ENCODE measurements at regions not wholly inside any gene's neighbourhood (a gene's known extent, or its start where the extent isn't known, plus 50 kb on each side); places are given as distances from the start of the nearest gene placed in this dataset.

DNA sequence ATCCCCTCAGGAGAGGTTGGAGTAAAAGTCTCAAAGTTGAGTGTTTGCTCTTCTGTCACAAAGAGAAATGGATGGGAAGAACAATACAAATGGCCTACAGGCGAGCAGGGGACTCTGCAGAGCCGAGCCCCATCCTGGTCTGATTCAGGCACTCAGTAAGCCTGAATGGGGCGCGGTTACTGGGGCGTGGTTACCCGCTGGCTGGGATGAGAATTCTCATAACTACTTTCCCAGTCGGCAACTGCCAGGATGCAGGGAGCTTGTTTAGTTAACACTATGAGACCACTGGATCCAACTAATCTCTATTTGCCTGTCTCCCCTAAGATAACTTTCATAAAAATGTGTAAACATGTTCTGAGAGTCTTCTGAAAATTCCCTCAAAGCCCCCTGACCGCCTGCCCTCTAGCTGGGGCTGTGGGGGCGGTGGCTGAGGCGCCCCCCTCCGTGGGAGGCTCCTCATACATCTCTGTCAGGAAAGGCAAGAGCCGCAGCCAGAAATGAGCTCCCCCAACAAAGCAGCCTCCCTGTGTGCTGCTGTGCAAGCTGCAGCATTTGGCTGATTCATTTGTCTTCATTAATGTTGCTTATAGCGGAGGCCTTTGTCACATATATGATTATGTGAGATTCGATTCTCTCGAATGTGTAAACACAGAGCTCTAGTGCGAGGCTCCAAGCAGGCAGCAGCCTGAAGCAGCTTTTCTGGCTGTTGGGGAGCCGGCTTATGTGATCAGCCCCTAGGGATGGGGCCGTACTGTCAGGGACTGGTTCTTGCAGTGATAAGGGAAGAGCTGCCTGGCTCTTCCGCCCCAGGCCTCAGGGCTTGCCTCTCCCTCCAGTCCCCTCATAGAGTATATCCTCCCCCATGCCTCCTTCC, 126.1 kb upstream of the ARHGAP5 start (continued):
- no peak for TF ChIP-seq ZNF521 (tag by site-specific recombination; IDR thresholded peaks at IDR 0.05)
- peak; percentile 7; the same call in 1 of the 2 replicates for TF ChIP-seq ZBTB20 (tag by site-specific recombination; IDR thresholded peaks at IDR 0.05)
- TF ChIP-seq ZBTB21 (tag by site-specific recombination; IDR thresholded peaks at IDR 0.05) = no peak
- no peak for TF ChIP-seq TRIM28 (IDR thresholded peaks at IDR 0.05; ENCODE audit: borderline replicate concordance, low read length)
- no peak for TF ChIP-seq ZNF214 (tag by site-specific recombination; IDR thresholded peaks at IDR 0.05; ENCODE audit: borderline replicate concordance)
- peak; percentile 83 for TF ChIP-seq ZBTB17 (tag by site-specific recombination; IDR thresholded peaks at IDR 0.05)
- TF ChIP-seq ZNF335 (tag by site-specific recombination; conservative IDR thresholded peaks at IDR 0.05) = peak; percentile 79
- no peak for TF ChIP-seq ZNF548 (tag by site-specific recombination; IDR thresholded peaks at IDR 0.05)
- TF ChIP-seq ZNF341 (tag by site-specific recombination; IDR thresholded peaks at IDR 0.05; ENCODE audit: low read depth) = peak; percentile 93
- TF ChIP-seq EGR2 (tag by site-specific recombination; IDR thresholded peaks at IDR 0.05; ENCODE audit: low read depth) = 0 out of 2 replicates have a peak, but pooled peaks have one; percentile 39
- TF ChIP-seq, protein P1, sequence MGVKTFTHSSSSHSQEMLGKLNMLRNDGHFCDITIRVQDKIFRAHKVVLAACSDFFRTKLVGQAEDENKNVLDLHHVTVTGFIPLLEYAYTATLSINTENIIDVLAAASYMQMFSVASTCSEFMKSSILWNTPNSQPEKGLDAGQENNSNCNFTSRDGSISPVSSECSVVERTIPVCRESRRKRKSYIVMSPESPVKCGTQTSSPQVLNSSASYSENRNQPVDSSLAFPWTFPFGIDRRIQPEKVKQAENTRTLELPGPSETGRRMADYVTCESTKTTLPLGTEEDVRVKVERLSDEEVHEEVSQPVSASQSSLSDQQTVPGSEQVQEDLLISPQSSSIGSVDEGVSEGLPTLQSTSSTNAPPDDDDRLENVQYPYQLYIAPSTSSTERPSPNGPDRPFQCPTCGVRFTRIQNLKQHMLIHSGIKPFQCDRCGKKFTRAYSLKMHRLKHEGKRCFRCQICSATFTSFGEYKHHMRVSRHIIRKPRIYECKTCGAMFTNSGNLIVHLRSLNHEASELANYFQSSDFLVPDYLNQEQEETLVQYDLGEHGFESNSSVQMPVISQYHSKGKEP (tag by site-specific recombination; IDR thresholded peaks at IDR 0.05) = no peak
- no peak for TF ChIP-seq ZNF404 (tag by site-specific recombination; IDR thresholded peaks at IDR 0.05)
- TF ChIP-seq ZNF202 (tag by site-specific recombination; IDR thresholded peaks at IDR 0.05; ENCODE audit: borderline replicate concordance) = no peak
- TF ChIP-seq, protein P2, sequence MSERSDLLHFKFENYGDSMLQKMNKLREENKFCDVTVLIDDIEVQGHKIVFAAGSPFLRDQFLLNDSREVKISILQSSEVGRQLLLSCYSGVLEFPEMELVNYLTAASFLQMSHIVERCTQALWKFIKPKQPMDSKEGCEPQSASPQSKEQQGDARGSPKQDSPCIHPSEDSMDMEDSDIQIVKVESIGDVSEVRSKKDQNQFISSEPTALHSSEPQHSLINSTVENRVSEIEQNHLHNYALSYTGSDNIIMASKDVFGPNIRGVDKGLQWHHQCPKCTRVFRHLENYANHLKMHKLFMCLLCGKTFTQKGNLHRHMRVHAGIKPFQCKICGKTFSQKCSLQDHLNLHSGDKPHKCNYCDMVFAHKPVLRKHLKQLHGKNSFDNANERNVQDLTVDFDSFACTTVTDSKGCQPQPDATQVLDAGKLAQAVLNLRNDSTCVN (tag by site-specific recombination; optimal IDR thresholded peaks at IDR 0.05) = no peak
- TF ChIP-seq ZNF121 (tag by site-specific recombination; IDR thresholded peaks at IDR 0.05) = no peak
- TF ChIP-seq, protein P3, sequence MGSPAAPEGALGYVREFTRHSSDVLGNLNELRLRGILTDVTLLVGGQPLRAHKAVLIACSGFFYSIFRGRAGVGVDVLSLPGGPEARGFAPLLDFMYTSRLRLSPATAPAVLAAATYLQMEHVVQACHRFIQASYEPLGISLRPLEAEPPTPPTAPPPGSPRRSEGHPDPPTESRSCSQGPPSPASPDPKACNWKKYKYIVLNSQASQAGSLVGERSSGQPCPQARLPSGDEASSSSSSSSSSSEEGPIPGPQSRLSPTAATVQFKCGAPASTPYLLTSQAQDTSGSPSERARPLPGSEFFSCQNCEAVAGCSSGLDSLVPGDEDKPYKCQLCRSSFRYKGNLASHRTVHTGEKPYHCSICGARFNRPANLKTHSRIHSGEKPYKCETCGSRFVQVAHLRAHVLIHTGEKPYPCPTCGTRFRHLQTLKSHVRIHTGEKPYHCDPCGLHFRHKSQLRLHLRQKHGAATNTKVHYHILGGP (tag by site-specific recombination; IDR thresholded peaks at IDR 0.05) = no peak
- TF ChIP-seq SETDB1 (IDR thresholded peaks at IDR 0.05; ENCODE audit: insufficient read length, low read length) = no peak
- TF ChIP-seq MYNN (tag by site-specific recombination; IDR thresholded peaks at IDR 0.05; ENCODE audit: borderline replicate concordance) = no peak
- TF ChIP-seq KLF8 (tag by site-specific recombination; IDR thresholded peaks at IDR 0.05) = no peak
- TF ChIP-seq, protein P4, sequence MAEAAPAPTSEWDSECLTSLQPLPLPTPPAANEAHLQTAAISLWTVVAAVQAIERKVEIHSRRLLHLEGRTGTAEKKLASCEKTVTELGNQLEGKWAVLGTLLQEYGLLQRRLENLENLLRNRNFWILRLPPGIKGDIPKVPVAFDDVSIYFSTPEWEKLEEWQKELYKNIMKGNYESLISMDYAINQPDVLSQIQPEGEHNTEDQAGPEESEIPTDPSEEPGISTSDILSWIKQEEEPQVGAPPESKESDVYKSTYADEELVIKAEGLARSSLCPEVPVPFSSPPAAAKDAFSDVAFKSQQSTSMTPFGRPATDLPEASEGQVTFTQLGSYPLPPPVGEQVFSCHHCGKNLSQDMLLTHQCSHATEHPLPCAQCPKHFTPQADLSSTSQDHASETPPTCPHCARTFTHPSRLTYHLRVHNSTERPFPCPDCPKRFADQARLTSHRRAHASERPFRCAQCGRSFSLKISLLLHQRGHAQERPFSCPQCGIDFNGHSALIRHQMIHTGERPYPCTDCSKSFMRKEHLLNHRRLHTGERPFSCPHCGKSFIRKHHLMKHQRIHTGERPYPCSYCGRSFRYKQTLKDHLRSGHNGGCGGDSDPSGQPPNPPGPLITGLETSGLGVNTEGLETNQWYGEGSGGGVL (tag by site-specific recombination; IDR thresholded peaks at IDR 0.05) = peak; percentile 87
- no peak for TF ChIP-seq ZFP37 (tag by site-specific recombination; IDR thresholded peaks at IDR 0.05)
- TF ChIP-seq, protein P5, sequence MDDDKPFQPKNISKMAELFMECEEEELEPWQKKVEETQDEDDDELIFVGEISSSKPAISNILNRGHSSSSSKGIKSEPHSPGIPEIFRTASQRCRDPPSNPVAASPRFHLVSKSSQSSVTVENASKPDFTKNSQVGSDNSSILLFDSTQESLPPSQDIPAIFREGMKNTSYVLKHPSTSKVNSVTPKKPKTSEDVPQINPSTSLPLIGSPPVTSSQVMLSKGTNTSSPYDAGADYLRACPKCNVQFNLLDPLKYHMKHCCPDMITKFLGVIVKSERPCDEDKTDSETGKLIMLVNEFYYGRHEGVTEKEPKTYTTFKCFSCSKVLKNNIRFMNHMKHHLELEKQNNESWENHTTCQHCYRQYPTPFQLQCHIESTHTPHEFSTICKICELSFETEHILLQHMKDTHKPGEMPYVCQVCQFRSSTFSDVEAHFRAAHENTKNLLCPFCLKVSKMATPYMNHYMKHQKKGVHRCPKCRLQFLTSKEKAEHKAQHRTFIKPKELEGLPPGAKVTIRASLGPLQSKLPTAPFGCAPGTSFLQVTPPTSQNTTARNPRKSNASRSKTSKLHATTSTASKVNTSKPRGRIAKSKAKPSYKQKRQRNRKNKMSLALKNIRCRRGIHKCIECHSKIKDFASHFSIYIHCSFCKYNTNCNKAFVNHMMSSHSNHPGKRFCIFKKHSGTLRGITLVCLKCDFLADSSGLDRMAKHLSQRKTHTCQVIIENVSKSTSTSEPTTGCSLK (tag by site-specific recombination; IDR thresholded peaks at IDR 0.05) = no peak
- TF ChIP-seq ZNF426 (tag by site-specific recombination; IDR thresholded peaks at IDR 0.05) = no peak
- TF ChIP-seq ZNF114 (tag by site-specific recombination; IDR thresholded peaks at IDR 0.05) = no peak
- TF ChIP-seq ZNF530 (tag by site-specific recombination; IDR thresholded peaks at IDR 0.05; ENCODE audit: low read depth) = no peak
- TF ChIP-seq ZFP69B (tag by site-specific recombination; IDR thresholded peaks at IDR 0.05) = no peak
- TF ChIP-seq, protein P6, sequence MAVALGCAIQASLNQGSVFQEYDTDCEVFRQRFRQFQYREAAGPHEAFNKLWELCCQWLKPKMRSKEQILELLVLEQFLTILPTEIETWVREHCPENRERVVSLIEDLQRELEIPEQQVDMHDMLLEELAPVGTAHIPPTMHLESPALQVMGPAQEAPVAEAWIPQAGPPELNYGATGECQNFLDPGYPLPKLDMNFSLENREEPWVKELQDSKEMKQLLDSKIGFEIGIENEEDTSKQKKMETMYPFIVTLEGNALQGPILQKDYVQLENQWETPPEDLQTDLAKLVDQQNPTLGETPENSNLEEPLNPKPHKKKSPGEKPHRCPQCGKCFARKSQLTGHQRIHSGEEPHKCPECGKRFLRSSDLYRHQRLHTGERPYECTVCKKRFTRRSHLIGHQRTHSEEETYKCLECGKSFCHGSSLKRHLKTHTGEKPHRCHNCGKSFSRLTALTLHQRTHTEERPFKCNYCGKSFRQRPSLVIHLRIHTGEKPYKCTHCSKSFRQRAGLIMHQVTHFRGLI (tag by site-specific recombination; IDR thresholded peaks at IDR 0.05) = no peak
- no peak for TF ChIP-seq ZSCAN23 (tag by site-specific recombination; IDR thresholded peaks at IDR 0.05)
- peak; percentile 81 for TF ChIP-seq OSR2 (tag by site-specific recombination; IDR thresholded peaks at IDR 0.05)
- peak; percentile 59; the same call in 1 of the 2 replicates for TF ChIP-seq KLF1 (tag by site-specific recombination; IDR thresholded peaks at IDR 0.05)
- TF ChIP-seq ZNF621 (tag by site-specific recombination; IDR thresholded peaks at IDR 0.05) = no peak

Measured in HEK293 (cell line).